NCI-H1092 treated with DMSO at 0.1 percent for 48 hours (cell line): ENCODE measurements at regions not wholly inside any gene's neighbourhood (a gene's known extent, or its start where the extent isn't known, plus 50 kb on each side); places are given as distances from the start of the nearest gene placed in this dataset.
A peak's percentile ranks its signal among the peaks of the same experiment; 100 is the strongest.

Experiments used
- DNase-seq: peaks from one replicate; lab custom pipeline; 2025; lab: John Stamatoyannopoulos, UW

DNA sequence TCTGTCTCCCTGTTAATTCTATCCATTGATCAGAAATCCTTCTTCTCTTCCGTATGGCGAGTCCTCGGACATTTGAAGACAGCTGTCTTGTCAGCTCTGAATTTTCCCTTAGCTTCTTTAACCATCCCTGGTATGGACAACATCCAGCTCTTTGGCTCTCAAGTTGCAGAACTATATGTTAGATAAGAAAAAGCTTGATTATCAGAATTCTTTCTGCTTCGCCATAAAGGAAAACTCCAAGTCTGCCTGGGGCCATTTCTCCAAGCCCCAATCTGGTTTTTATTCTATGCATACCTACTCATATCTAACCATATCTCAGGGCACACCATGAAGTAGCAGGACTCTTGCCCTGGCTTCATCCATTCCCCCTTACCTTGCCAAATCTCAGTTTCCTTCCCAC is 215.7 kb upstream of the TMC3 start:
- DNase-seq: no peak

DNA sequence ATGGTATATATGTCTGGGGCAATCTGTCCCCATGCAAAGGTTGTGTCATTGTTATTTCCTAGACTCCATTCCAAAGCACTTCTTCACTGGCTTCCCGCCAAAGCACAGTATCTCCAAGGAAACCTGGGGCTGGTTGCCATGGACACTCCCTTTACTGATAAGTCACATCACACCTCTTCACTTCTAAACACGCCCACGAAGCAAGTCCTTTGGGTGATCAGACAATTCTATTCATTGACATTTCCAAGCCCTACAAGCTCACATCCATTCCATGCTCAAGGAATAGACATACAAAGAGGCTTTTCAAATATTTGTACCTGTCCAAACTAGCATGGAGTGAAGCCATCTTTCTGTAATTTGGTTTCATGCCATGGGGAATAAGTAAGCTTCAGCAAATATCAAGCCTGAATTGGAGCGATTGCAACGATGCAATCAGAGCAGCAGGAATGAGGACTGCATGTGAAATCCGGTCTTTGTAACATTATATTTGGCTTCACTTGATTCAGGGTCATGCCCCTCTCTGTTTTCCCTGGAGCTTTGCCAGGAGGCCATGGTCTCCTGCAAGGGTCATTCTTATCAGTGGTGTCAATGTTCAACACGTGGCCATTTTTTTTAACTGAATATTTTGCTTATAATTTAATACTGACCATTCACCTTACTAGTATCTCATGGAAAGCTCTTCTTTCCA is 201.6 kb upstream of the TMC3 start:
- peak; percentile 90 for DNase-seq

DNA sequence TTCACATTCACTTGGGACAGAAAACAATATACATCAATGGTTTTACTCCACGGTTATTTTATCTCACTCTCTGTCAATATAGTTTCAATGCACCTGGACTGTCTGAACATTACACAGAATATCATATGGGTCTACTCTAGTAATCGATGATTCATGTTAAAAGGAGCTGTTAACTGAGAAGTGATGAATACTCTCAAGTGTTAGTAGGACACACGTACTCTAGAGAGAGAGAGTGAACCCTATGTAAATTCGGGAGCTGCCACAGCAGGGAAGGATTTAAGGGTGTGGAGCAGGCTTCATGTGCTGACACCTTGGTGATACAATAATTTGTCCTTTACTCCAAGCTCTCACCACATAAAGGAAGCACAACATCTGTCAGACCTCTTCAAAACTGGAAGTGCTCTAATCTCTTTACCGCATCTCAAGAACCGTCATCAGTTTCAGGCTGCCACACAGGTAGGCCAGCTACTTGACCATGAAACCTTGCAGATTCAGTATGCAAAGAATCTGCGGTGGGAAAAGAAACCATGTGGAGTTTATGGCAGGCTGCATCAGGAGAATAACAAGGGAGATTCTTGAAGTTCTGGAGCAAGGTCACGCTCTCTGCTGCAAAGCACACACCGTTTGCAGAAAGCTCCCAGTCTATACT is 199.2 kb upstream of the TMC3 start:
- DNase-seq: no peak

DNA sequence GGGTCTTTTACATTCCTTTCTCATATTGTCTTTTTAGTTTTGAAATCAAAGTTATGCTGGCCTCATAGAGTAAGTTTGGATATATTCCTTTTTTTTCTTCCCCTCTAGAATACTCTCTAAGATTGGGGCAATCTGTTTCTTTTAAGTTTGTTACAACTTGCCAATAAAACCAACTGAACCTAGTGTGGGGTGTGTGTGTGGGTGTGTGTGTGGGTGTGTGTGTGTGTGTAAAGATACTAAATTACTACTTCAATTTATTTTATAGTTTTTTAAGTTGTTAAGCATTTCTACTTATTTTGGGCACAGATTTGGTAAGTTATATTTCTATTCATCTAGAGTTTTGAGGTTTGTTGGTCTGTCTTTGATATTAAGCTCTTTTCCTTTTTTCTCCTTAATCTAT is 198.2 kb upstream of the TMC3 start:
- no peak for DNase-seq

DNA sequence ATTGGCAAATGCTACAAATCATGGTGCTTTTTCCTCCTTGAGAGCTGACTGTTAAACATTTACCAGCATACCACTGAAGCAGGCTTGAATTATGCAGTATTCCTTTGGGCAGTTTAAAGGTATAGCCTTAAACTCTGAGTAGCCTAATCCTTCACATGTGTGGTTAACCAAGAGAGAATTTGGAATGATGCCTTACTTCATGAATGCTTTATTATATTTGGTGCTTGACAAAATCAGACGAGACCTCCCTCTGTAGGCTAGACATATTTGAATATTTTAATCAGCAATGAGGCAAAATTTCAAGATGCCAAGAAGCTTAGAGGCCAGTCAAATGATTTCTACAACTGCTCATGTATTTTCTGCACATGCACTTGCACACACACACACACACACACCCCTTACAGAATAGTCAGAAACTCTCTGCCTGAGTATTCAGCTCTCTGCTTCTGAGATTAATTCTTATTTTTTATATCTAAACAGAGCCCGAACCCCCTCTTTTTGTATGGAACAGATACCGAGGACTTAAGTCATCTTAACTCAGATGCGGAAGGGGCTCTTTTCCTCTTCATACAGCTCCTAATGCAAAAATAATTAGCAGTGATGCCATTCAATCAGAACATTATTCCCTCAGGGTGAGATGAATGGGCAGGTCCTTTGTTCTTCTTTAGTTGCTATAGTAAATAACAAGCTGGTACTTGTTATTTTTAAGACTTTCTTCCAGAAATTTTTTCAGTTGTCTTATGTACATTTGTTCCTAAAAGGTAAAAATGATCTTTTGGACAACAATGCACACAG is 195.5 kb upstream of the TMC3 start:
- no peak for DNase-seq

DNA sequence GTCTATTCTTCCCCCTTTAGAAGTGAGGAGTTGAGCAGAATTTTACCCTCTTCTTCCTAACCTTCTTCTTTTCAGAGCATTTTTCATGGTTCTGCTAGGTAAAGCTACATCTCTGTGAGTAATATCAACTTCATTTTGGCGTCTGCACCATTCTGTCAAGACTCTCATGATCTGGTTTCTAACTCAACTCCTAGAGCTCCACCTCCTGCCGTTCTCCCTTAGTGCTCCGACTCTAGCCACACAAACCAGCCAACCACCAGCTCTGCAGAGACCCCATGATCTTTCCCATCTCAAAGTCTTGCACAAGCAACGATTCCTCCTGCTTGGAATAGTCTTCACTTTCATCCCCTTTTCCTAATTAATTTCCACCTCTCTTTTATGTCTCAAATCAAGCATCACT is 193.9 kb upstream of the TMC3 start:
- DNase-seq: no peak

DNA sequence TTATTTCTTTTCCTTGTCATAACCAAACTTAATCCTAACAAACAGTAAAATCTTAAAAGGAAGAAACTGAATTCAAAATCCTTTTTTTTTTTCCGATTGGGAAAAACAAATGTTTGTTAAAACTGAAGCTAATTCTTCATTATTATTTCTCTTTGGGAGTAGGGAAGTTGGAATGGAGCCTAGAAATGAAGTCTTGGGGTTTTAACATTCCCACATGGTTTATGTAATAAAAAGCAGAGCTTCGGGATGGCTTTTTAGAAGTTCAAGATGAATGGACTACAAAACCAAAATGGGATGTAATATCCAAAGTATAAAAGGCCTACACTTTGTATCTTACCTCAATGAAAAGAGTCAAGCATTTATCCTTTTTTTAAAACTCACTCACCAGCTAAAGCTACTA is 189.0 kb upstream of the TMC3 start:
- no peak for DNase-seq

DNA sequence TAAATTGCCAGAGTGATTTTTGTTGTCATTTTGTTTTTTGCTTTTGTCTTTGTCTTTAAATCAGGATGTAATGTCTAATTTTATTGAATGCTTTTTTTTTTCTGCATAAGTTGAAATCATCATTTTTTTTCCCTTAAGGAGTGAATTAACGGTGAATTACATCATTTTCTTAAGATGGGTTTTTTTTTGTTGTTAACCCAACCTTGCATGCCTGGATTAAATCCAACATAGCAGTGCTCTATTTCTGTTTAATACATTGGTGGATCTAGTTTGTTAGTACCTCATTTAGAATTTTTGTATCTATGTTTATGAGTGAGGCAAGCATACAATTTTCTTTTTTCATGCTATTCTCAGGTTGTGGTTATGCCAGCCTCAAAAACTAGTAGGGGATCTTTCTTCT is 186.4 kb upstream of the TMC3 start:
- DNase-seq: no peak

DNA sequence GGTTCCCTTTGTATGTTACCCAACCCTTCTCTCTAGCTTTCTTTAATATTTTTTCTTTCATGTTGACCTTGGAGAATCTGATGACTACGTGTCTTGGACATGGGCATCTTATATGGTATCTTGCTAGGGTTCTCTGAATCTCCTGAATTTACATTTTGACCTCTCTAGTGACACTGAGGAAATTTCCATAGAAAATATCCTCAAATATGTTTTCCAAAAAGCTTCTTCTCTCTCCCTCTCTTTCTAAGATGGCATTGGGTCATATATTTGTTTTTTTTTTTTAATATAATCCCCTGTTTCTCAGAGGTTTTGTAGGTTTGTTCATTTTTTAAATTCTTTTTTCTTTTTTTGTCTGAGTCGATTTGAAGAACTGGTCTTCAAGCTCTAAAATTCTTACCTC is 184.0 kb upstream of the TMC3 start:
- DNase-seq: no peak

DNA sequence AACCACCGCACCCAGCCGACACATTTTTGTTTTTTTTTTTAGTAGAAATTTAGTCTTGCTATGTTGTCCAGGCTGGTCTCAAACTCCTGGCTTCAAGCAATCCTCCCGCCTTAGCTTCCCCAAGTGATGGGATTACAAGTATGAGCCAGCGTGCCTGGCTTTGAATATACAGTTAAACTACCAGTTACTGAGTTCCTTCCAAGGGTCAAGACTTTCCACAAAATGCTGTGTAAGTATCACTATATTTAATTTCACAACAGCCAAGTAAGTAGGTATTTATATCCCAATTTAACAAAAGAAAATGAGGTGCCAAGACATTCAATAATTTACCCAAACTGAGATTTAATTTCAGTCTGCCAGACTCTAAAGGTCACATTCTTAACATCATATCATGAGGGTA is 181.3 kb upstream of the TMC3 start:
- DNase-seq: no peak

DNA sequence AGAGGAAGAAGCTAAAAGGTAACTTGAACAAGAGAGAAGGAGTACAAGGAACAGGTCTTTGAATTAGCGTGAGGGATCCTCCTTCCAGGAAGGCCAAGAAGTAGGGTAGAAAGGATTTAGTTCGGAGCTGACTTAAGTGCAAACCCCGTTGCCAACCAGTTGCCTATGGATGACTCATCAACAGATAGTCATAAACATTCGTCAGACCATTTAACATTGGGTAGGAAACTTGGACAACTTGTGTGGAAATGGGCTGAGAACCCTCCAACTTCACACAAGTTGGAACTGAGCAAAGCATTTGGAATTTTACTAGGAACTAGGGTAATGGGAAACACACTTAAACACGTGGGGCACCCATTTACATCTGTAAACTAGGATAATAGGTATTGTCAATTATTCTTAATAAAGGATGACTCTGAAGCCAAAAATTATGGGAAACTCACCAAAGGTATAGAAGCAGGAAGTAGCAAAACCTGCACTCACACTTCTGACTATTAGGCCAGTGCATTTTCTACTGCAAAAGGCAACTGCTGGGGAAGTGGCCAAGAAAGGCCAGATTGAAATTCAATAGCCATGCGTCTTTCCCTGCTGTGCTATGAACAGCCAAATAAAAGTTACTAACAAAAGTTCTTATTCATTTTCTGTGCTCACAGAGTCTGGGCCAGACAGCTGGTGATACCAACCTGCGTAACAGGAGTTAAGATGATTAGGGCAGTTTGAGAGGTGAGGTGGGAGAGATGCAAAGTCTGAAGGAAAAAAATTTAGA is 174.5 kb upstream of the TMC3 start:
- no peak for DNase-seq

DNA sequence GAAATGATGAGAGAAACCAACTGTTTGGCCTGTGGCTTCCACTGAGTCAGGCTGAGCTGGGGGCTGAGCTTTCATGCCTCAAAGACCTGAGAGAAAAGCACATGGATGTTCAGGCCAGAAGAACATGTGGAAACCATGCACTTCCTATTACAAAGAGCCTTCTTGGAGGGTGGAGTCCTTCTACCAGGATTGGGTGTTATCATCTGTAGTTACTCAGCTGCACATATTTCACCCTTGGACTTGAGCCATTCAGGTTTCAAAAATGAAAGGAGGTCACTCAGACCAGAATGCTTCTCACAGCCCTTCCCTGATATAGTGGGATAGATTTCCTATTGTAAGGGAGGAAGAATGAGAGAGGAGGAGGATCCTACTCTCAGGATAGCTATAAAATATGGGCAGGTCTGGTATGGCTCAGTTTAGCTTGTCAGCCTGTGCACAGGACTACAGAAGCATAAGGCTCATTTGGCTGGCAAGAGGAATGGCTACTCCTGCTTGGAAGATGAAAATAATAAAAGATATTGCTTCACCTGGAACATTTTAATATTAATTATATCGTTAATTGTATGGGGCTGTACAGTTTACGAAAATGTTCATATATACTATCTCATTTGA is 173.6 kb upstream of the TMC3 start:
- no peak for DNase-seq

DNA sequence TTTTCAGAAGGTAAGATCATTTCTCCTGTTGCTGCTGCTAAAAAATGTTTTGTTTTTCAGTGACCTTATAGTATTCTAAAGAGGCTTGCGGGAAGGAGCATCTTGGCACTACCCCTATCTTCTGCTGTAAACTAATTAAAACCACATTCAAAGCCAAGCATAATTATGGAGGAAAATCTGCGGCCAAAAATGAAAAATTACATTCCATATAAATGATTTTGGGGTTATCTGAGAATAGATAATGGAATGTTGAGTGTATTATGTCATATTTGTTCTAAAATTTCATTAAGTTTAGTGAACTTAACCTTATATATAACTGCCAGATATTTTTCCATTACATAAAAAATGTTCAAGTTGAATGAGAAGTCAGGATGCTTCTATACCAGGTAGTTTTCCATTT is 170.4 kb upstream of the TMC3 start:
- DNase-seq: no peak

DNA sequence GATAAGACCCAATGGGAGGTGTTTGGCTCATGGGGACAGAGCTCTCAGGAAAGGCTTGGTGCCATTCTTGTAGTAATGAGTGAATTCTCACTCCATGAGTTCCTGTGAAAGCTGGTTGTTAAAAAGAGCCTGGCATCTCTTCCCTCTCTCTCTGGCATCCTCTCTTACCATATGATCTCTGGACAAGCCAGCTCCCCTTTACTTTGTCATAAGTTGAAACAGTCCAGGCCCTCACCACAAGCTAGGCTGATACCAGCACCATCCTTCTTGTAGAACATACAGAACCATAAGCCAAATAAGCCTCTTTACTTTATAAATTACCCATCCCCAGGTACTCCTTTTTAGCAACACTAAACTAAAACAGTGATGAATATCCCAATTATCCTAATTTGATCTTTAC is 166.9 kb upstream of the TMC3 start:
- no peak for DNase-seq

DNA sequence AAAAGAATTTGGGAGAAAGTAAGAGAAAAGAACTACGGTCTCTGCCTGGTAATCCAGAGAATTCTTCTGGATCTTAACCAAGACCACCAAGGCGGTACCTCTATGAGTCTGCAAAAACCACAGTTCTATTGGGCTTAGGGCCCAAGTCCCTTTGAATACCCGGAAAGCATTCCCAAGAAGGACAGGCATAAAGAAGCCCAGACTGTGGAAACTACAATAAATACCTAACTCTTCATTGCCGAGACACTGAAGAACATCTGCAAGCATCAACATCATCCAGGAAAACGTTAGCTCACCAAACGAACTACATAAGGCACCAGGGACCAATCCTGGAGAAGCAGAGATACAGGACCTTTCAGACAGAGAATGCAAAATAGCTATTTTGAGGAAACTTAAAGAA is 162.3 kb upstream of the TMC3 start:
- DNase-seq: no peak

DNA sequence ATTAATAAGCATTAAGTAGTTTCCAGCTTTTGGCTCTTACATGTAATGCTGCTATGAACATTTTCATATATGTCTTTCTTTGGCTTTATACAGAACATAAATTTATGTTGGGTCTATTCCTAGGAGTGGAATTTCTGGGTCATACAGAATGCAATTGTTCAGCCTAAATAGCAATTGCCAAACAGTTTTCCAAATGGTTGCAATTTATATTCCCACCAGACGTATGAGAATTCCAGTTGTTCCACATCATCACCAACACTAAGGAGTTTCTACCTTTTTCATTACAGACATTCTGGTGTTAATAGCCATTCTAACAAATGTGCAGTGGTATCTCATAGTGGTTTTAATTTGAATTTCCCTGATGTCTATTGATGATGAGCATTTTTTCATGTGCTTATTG is 160.1 kb upstream of the TMC3 start:
- no peak for DNase-seq

DNA sequence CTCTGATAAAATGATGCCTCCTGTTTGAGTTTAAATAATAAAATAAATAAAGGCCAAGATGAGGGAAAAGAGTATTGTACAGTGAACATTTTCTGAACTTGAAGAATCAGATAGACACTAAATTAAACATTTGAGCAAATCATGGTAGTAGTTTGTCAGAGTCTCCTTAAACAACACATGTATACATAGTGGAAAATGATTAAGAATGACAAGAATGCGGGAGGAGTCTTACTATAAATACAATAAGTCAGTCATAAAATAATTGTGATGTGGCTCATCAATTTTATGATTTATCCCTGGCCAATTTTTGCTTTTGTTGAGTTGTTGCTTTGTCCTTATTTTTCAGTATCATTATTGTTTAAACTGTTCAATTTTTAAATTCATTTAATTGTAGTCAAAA is 158.0 kb upstream of the TMC3 start:
- no peak for DNase-seq

DNA sequence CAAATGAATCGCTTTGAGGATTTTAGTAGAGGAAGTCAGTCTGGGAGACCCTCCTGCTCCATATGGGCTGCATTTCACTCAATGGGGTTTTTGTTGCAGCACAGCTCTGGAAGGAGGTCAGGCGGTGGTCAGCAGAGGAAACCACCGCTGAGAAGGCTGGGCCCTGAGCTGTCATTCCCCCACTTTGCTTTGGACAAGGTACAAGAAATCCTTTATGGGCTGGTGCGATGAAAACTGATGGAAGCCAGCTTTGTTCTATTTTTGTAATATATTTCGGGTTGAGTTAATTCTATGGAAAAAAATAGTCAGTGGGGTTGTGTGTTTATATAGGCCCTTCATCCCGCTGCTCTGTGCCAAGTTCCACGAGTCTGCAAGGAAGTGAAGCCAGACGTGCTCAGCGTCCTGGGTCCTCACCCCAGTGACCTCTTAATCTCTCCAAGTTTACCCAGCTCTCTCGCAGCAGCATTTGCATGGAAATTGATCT is 157.1 kb upstream of the TMC3 start:
- DNase-seq: peak; percentile 22

DNA sequence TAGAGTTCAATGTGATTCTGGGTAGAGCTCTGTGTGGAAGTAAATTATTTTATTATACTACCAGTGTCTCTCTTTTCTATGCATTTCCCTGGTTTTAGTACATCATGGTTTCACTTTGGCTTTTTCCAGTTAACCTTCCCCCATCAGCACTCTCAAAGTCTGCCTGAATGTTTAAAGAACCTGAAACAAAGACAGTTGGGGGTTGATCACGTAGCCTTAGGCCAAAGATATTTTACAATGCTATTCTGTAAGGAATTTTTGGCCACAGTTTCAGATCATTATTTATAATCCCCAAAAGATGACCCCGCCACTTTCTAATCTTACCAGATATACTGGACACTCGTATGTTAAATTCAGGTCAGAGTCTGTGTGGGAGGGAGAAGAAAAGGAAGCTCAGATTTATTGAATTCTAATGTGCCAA is 156.3 kb upstream of the TMC3 start:
- DNase-seq: no peak

DNA sequence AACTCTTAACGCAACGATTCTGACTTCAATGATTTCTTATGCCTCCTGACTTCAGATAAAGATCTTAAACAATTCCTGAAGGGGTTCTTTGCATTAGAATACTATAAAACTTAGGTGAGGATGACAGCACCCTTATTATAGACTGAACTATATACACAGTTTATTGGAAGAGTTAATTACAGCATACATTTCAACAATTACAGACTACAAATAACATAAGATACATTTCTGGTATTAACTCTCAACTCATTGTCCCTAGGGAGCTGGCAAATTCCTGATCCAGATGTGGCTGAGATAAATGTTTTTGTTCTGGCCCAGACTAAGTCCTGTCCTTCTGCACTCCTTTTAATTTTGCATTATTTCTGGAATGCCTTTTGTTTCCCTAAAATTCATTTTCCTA is 155.5 kb upstream of the TMC3 start:
- no peak for DNase-seq

DNA sequence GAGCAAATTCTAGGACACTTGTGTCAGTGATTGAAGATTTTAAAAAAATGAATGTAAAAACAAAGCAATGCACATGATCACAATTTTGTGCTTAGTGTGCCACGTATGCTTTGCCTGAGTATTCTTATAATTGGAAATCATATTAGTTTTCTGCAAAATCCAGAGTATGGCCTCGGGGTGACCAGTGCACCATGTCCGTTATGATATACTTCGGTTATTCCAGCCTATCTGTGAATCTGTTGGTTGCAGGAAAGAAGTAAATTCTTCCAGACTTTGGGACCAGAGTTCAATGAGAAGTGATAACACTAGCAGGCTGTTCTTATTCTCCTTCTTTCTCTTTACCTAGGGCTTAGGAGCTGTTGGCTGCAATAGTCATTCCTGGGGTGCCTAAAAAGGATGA is 152.0 kb upstream of the TMC3 start:
- no peak for DNase-seq

DNA sequence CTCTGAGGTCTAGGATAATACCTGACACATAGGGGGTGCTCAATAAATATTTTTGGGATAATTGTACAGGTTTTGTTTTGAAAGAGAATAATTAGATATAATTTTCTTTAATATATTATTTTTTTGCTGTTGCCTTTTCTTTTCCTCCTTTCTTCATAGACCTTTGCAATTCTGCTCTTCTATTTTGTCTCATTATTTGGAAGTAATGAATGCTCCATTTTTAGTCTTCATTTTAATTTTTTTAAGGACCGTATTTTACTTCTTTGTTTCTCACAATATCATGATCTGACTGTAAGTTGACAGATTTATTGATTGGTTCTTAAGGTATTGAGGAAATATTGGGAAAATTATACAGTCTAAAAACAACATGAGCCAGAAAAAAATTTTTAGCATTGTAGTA is 150.5 kb upstream of the TMC3 start:
- DNase-seq: no peak
